GM21526 (cell line): ENCODE measurements at regions not wholly inside any gene's neighbourhood (a gene's known extent, or its start where the extent isn't known, plus 50 kb on each side); places are given as distances from the start of the nearest gene placed in this dataset.

Source experiments
- ATAC-seq: cut with Tn5 transposase; IDR thresholded peaks from one replicate; pipeline ENCODE4 v1.9.1; 2021; ENCODE audit warnings: moderate library complexity; ENCODE audit not compliant: unreplicated experiment, low FRiP score

GRCh38 chr14:39762576-39763401, 330.6 kb upstream of the FBXO33 start:
- peak; percentile 45 for ATAC-seq

DNA sequence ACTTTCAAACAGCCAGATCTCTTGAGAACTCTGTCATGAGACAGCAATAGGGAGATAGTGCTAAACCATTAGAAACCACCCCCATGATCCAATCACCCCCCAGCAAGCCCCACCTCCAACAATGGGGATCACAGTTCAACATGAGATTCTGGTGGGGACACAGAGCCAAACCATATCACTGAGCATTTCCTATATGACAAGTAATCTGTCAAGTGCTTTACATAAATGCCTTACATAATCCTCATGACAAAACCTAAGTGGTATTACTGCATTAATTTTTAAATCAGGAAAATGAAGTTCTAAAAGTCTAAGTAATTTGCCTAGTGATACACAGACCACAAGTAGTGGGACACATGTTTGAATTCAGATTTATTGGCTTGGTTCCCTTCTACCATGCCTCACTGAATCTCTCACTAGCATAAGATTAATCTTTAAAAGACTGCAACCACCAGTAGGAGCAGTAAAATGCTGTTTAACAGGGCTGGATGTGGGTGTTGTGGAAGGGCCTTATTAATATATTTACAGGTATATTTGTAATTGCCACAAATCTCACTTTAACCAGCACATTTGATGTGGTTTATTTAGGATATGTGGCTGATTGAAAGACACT, 323.1 kb upstream of the FBXO33 start:
- no peak for ATAC-seq

DNA sequence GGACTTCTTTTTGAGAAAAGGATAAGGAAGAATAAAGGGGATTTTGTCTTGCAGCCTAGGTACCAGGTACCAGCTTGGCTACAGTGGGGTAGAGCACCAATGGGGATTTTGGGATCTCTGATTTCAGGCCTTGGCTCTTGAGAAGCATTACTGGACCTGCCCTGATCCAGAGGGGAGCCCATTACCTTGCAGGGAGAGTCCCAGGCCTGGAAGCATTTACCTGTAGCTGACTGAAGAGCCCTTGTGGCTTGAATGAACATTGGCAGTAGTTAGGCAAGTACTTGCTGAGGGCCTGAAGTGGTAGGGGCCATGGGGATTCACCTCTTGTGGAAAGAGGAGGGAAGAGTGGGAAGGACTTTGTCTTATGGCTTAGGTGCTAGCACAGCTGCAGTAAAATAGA, 308.2 kb upstream of the FBXO33 start:
- no peak for ATAC-seq

GRCh38 chr14:39739796-39740195, 307.6 kb upstream of the FBXO33 start:
- ATAC-seq = no peak

DNA sequence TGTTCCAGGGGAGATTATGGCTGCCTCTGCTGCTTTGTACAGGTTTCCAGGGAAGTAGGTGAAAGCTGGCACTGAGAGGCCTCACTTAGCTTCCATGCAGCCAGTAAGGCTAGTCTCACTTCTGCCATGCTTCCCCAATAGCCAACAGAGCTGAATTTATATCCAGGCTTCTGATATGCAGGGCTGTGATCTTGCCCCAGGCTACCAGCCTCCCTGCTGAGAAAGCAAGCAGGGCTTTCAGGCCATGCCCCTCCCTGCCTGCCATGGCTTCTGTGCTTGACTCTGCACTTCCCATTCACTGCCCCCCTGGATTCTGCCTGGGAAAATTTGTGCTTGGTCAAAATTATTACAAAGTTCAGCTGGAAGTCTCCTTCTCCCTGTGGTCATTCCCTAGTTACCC, 302.1 kb upstream of the FBXO33 start:
- ATAC-seq = no peak

- no peak for ATAC-seq
Observed at GRCh38 chr14:39733741-39734140, 301.5 kb upstream of the FBXO33 start.

- no peak for ATAC-seq
Observed at GRCh38 chr14:39731912-39732311, 299.7 kb upstream of the FBXO33 start.

DNA sequence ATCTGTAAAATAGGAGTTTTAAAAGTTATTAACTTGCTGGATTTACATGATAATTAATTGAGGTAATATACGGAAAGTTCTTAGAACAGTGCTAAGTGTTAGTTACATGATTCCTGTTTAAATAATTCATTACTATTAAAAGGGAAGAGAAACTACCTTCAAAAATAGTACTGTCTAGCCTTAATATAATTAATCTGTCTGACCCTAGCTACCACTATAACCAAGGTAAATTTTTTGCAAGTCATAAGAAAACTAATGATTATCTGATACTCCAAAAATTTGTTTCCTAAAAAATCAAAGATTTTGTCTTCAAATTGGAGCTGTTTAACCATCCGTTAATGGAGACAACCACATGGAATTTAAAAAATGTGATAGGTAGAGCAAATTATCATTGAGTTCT, 294.3 kb upstream of the FBXO33 start:
- no peak for ATAC-seq

GRCh38 chr14:39722547-39723273, 290.5 kb upstream of the FBXO33 start:
- ATAC-seq = no peak

GRCh38 chr14:39716987-39717570, 284.8 kb upstream of the FBXO33 start:
- no peak for ATAC-seq

GRCh38 chr14:39712293-39712999, 280.2 kb upstream of the FBXO33 start:
- ATAC-seq = no peak

DNA sequence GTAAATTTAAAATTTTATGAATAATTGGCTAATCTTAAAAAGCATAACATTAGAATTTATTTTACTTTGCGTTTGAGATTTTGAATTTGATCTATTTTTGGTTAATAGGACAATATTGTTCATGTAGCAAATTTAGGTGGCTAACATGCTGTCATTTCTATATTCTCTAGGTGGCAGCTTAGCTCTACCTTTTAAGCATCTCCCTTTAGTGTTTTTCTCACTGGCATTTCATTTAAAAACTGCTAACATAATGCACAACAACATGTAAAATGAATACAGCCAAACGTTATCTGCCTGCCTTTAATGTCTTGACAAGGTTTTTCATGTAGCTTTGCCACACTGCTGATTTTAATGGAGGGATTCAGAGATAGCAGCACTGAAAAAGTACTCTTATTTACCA, 272.4 kb upstream of the FBXO33 start:
- no peak for ATAC-seq

DNA sequence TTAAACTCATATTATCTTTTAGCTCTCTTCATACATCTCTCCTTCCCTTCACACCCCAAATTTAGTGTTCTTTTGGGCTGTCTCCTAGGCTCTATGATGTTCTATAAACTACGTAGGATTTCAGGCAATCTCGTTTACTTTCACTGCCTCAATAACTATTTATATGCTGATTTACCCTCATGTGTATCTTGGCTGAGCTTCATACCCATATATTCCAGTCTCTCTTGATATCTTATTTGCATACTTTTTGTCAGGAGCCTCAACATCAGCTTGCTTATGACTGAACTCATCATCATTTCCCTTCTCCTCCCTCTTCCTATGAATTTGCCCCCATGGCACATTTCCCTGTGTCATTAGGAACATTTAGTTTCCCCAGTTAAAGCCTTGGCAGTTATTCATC, 262.1 kb upstream of the FBXO33 start:
- no peak for ATAC-seq

DNA sequence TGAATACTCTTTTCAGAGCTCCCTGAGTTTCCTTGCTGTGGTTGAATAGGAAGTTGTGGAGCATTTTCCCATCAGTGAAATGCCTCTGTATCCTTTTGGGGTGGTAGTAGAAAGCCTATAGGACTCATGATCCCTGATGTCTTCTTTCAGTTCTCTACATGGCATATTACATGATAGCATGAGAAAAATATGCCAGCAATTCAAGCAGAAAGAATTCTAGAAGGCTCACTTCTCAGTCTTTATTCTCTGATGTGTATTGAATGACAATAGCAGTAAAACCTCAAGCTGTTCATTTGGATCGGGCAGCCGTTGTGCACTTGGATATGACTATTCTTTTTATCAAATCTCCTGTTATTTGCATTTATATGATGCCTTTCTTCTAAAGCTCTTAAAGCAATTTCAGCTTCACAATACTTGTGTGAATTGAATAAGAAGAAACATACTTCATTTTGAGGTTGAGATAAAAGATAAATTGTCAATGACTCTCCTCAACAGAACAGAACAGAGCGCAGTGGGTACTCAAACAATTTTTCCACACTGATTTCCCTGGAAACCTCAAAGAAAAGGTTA, 251.5 kb upstream of the FBXO33 start:
- ATAC-seq = no peak

- no peak for ATAC-seq
Observed at GRCh38 chr14:39682582-39682981, 250.3 kb upstream of the FBXO33 start.

DNA sequence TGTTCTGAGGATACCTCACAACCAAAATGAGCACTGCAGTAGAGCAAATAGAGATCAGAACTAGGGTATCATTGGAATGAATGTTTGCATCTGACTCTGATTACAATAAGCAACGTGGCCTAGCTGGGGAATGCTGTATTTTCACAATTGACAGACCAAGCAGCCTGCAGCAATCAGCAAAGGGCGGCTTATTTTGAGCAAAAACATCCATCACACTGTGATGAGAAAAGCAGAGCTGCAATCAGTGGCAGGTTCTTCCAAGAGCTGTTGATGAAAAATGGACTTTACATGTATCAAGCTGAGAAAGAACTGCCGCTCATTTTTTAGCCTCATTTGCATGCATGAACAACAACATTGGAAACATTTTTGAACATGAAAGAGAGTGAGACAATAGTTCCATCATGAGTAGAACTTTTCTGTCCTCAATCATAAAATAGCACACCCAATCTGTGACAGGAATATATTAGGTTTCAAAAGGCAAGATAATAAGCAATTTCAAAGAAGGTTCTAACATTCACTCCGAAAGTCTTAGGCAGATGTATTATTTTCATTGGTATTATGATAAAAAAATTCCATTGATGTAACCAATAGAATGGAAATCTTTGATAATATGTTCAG, 249.7 kb upstream of the FBXO33 start:
- ATAC-seq = no peak

GRCh38 chr14:39680777-39681176, 248.5 kb upstream of the FBXO33 start:
- ATAC-seq = peak; percentile 91

DNA sequence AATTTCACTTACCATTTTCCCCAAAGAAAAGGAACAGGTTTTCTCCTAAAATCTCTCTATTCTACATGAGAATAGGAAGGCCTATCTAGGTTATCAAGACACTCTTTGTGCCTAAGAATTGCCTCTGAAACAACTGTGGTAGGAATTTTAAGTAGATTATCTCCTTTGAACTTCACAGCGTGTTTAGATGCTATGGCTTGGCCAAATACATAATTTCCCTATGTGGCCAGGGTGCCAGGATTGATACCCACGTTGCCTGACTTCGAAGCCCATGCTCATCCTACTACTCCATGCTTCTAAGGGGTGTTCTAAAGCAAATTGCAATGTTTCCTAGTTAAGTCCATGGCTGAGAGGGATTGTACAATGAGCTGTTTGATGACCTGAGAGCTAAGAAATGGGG, 241.5 kb upstream of the FBXO33 start:
- ATAC-seq = no peak

DNA sequence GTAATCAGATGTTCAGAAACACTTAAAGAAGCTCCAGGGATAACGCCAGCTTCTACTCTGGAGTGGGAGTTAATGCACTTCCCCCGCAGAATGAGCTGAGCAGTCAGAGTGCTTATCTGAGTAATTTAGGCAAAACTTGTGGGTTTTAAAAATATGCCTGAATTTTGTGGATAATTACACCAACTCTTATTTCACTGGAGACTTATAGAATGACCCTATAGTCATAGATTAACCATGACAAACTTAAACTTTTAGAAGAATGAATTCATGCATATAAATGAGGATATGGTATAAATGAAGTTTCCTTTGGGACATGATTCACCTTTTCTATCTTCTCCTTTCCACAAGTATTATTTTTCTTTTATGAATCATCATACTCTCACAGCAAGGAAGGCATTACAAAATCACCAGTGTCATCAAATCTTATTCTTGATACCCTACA, 241.1 kb upstream of the FBXO33 start:
- ATAC-seq = no peak

- no peak for ATAC-seq
Observed at GRCh38 chr14:39668449-39668848, 236.2 kb upstream of the FBXO33 start.
